Endothelial cell of umbilical vein (primary cell): ENCODE measurements at regions not wholly inside any gene's neighbourhood (a gene's known extent, or its start where the extent isn't known, plus 50 kb on each side); places are given as distances from the start of the nearest gene placed in this dataset.
"Not testable (repeated sequence)": the region's sequence is repeated elsewhere in the genome, so short reads cannot be mapped to it uniquely, and the experiment has no call there.

Experiments used
- BruUV-seq: library from RNA; stranded (reverse); fragments of 400-500 nt; replicated peaks from 2 replicates; lab custom pipeline; 2021; lab: Mats Ljungman, UMichigan
- CTCF ChIA-PET: fragments of 300-600, 350-600 bp; sonication (Branson Sonifier 250); formaldehyde crosslinking; loops from one replicate; lab custom pipeline; 2021; ENCODE audit warnings: antibody characterized with exemption, inconsistent platforms; lab: Charles Lee
- POLR2A ChIA-PET: fragments of 300-600, 350-600 bp; sonication (Branson Sonifier 250); formaldehyde crosslinking; loops from one replicate; lab custom pipeline; 2021; ENCODE audit warnings: antibody characterized with exemption, inconsistent platforms; lab: Charles Lee
- DNase-seq: peaks from one replicate; pipeline ENCODE4 v3.0.0-alpha.2; 2011; ENCODE audit warnings: low read depth, low spot score
- FAIRE-seq: peaks from 2 replicates; lab custom pipeline; 2011; peaks lifted over from hg19 to GRCh38; lab: Jason Lieb, UNC
- H2AFZ ChIP-seq: 2 replicates; pipeline ENCODE4 v1.6.0; 2012; ENCODE audit warnings: low read depth, low read length, control low read depth, inconsistent platforms
- H3K27ac ChIP-seq: 2 replicates; pipeline ENCODE4 v1.5.1; 2011; ENCODE audit warnings: low read depth, mild to moderate bottlenecking, control low read depth, low read length, moderate library complexity; ENCODE audit not compliant: insufficient read depth
- H3K27me3 ChIP-seq, 2 experiments: 2 replicates each; pipeline versions ENCODE4 v1.6.0 to v1.6.1; 2011; ENCODE audit warnings: low read length in 2 of 2, mixed read lengths in 1 of 2; ENCODE audit not compliant: control insufficient read depth in 2 of 2, insufficient read depth in 2 of 2
- H3K36me3 ChIP-seq, 2 experiments: 2 replicates in 1 of 2; 3 replicates in 1 of 2; pipeline ENCODE4 v1.5.1; 2011; ENCODE audit warnings: low read length in 2 of 2, mild to moderate bottlenecking in 1 of 2, moderate library complexity in 1 of 2; ENCODE audit not compliant: control insufficient read depth in 2 of 2, insufficient read depth in 2 of 2; ENCODE audit errors: extremely low read depth in 1 of 2
- H3K4me1 ChIP-seq: 3 replicates; pipeline ENCODE4 v1.5.1; 2011; ENCODE audit warnings: mild to moderate bottlenecking, low read length; ENCODE audit not compliant: control insufficient read depth, insufficient read depth; ENCODE audit errors: extremely low read depth
- H3K4me2 ChIP-seq: 2 replicates; pipeline ENCODE4 v1.6.1; 2011; ENCODE audit warnings: low read length, control low read depth, mixed read lengths; ENCODE audit not compliant: insufficient read depth
- H3K4me3 ChIP-seq, 3 experiments: fragments of 200-600 bp in 1 of 3; sonication (generic), shearing (Covaris generic) in 1 of 3; replicated peaks in 1 of 3; 2 replicates each; pipeline ENCODE4 v1.5.1; 2011 to 2016; ENCODE audit warnings: control low read depth in 3 of 3, low read length in 3 of 3, mild to moderate bottlenecking in 2 of 3, inconsistent platforms in 1 of 3, low read depth in 1 of 3, moderate library complexity in 1 of 3; ENCODE audit not compliant: insufficient read depth in 1 of 3
- H3K79me2 ChIP-seq: 2 replicates; pipeline ENCODE4 v1.6.0; 2012; ENCODE audit warnings: low read length, inconsistent platforms; ENCODE audit not compliant: control insufficient read depth, insufficient read depth
- H3K9ac ChIP-seq: replicated peaks from 2 replicates; pipeline ENCODE3; 2011; ENCODE audit warnings: low read length, control low read depth; ENCODE audit not compliant: insufficient read depth; ENCODE audit errors: extremely low read depth
- H3K9me1 ChIP-seq: replicated peaks from 3 replicates; pipeline ENCODE4 v1.6.0; 2011; ENCODE audit warnings: mild to moderate bottlenecking, low read length; ENCODE audit not compliant: control insufficient read depth, insufficient read depth; ENCODE audit errors: extremely low read depth
- H3K9me3 ChIP-seq: replicated peaks from 2 replicates; pipeline ENCODE4 v1.5.1; 2012; ENCODE audit warnings: low read length, inconsistent platforms; ENCODE audit not compliant: control insufficient read depth, insufficient read depth
- H4K20me1 ChIP-seq: replicated peaks from 2 replicates; pipeline ENCODE3; 2011; ENCODE audit warnings: mild to moderate bottlenecking, low read length; ENCODE audit not compliant: control insufficient read depth, insufficient read depth; ENCODE audit errors: extremely low read depth
- EZH2 ChIP-seq: IDR thresholded peaks from 2 replicates; pipeline ENCODE4 v1.6.1; 2012; ENCODE audit warnings: borderline replicate concordance, low read depth, mild to moderate bottlenecking, moderate library complexity, low read length, inconsistent platforms; ENCODE audit not compliant: severe bottlenecking
- FOS ChIP-seq: IDR thresholded peaks from 2 replicates; pipeline ENCODE4 v1.6.1; 2011; ENCODE audit warnings: mild to moderate bottlenecking, low read length, moderate library complexity, borderline replicate concordance; ENCODE audit not compliant: insufficient read depth
- GATA2 ChIP-seq: IDR thresholded peaks from 2 replicates; pipeline ENCODE4 v1.7.0; 2011; ENCODE audit warnings: low read depth, mild to moderate bottlenecking, moderate library complexity, mixed read lengths, low read length; ENCODE audit not compliant: insufficient read length, insufficient read depth
- JUN ChIP-seq: IDR thresholded peaks from 2 replicates; pipeline ENCODE4 v1.6.1; 2011; ENCODE audit warnings: borderline replicate concordance, low read depth; ENCODE audit not compliant: insufficient read length, insufficient read depth
- MYC ChIP-seq: IDR thresholded peaks from one replicate; pipeline ENCODE4 v1.6.1; 2011; ENCODE audit warnings: mild to moderate bottlenecking, low read depth, low read length
- POLR2A ChIP-seq: IDR thresholded peaks from 2 replicates; pipeline ENCODE4 v1.6.1; 2012; ENCODE audit warnings: low read depth, mild to moderate bottlenecking, control low read depth, low read length
- POLR2AphosphoS5 ChIP-seq: IDR thresholded peaks from 2 replicates; pipeline ENCODE4 v1.6.1; 2012; ENCODE audit warnings: low read depth, mild to moderate bottlenecking, control low read depth, low read length, moderate library complexity; ENCODE audit not compliant: insufficient read depth
- dilution Hi-C: fragments of 300-500 bp; cut with MboI; formaldehyde crosslinking; loops from one replicate; pipeline ENCODE4 v1.15.0; 2019; ENCODE audit warnings: low sequenced_read_pairs; ENCODE audit not compliant: extremely low pct_ligation_motif_present
- intact Hi-C: fragments of 100-400 bp; cut with micrococcal nuclease; formaldehyde crosslinking; loops from one replicate; pipeline ENCODE4 v1.10.0; 2022
- TF ChIP-seq, protein P1 (sequence below): IDR thresholded peaks from 2 replicates; pipeline ENCODE4 v1.6.1; 2011; ENCODE audit not compliant: insufficient read depth, insufficient read length
- TF ChIP-seq, protein P2 (sequence below), 2 donors: IDR thresholded peaks; 1 replicate in 1 of 2; 2 replicates in 1 of 2; pipeline ENCODE4 v1.5.1; 2011; ENCODE audit warnings: low read length in 2 of 2, mild to moderate bottlenecking in 2 of 2, moderate library complexity in 2 of 2, control low read depth in 1 of 2, inconsistent platforms in 1 of 2, low read depth in 1 of 2; ENCODE audit not compliant: insufficient read depth in 1 of 2; ENCODE audit errors: extremely low read depth in 1 of 2

DNA sequence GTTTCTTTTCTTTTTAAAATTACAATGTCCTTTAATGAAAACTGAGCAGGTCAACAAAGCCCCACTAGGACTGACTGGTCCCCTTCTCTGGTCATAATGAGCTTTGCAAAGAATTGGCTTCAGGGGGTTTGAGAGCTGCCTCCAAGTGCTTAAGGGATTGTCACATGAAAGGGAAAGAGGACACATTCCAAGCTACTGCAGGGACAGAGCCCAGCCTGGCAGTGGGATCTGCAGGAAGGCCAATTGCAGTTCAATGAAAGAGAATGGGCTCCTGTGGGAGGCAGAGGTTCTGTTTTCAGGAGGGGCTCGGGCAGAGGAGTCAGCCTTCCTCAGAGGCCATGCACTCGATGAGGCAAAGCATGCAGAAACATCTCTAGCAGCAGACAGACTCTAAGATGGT is 84.1 kb upstream of the ACKR3 start:
- H3K36me3 ChIP-seq: no peaks in the 10 kb centered on the region
- H3K4me1 ChIP-seq: no peaks in the 10 kb centered on the region
- ChIA-PET CTCF (no interaction called here), POLR2A (no interaction called here)
- no peaks in the 10 kb centered on the region for H3K79me2 ChIP-seq
- no peak overlapping the region for H3K4me2 ChIP-seq
- no peaks in the 10 kb centered on the region for H3K9me3 ChIP-seq
- TF ChIP-seq GATA2 (no peak), POLR2AphosphoS5 (no peak), EZH2 (no peak), MYC (no peak), FOS (no peak), POLR2A (no peak), JUN (no peak)
- TF ChIP-seq, protein P1, sequence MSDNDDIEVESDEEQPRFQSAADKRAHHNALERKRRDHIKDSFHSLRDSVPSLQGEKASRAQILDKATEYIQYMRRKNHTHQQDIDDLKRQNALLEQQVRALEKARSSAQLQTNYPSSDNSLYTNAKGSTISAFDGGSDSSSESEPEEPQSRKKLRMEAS: no peak
- TF ChIP-seq, protein P2, sequence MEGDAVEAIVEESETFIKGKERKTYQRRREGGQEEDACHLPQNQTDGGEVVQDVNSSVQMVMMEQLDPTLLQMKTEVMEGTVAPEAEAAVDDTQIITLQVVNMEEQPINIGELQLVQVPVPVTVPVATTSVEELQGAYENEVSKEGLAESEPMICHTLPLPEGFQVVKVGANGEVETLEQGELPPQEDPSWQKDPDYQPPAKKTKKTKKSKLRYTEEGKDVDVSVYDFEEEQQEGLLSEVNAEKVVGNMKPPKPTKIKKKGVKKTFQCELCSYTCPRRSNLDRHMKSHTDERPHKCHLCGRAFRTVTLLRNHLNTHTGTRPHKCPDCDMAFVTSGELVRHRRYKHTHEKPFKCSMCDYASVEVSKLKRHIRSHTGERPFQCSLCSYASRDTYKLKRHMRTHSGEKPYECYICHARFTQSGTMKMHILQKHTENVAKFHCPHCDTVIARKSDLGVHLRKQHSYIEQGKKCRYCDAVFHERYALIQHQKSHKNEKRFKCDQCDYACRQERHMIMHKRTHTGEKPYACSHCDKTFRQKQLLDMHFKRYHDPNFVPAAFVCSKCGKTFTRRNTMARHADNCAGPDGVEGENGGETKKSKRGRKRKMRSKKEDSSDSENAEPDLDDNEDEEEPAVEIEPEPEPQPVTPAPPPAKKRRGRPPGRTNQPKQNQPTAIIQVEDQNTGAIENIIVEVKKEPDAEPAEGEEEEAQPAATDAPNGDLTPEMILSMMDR (IDR thresholded peaks at IDR 0.05; ENCODE audit: extremely low read depth in 1 of 2, insufficient read depth in 1 of 2, low read depth in 1 of 2, low read length in 2 of 2): no peak
- dilution Hi-C loops: no loop called here
- no peak overlapping the region for H3K9ac ChIP-seq
- no peak overlapping the region for H3K27ac ChIP-seq
- no peak overlapping the region for H3K4me3 ChIP-seq
- H4K20me1 ChIP-seq: no peaks in the 10 kb centered on the region
- FAIRE-seq: no peak
- intact Hi-C loops: no loop called here
- no TSS peak for BruUV-seq
- H3K27me3 ChIP-seq: no peaks in the 10 kb centered on the region
- no peaks in the 10 kb centered on the region for H3K9me1 ChIP-seq
- no peak for DNase-seq
- H2AFZ ChIP-seq: no peak overlapping the region

DNA sequence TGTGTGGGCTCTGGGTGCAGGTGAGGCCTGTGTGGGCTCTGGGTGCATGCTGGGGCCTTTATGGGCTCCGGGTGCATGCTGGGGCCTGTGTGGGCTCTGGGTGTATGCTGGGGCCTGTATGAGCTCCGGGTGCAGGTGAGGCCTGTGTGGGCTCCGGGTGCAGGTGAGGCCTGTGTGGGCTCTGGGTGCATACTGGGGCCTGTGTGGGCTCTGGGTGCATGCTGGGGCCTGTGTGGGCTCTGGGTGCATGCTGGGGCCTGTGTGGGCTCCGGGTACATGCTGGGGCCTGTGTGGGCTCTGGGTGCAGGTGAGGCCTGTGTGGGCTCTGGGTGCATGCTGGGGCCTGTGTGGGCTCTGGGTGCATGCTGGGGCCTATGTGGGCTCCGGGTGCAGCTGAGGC is 80.5 kb upstream of the ACKR3 start:
- intact Hi-C loops: not testable (repeated sequence)

More for the DNA sequence above, 80.5 kb upstream of the ACKR3 start:
- POLR2A ChIA-PET, H3K36me3 ChIP-seq, BruUV-seq, H2AFZ ChIP-seq, H3K9me3 ChIP-seq, H3K9me1 ChIP-seq, H3K27me3 ChIP-seq, H4K20me1 ChIP-seq, H3K4me2 ChIP-seq, DNase-seq, H3K4me3 ChIP-seq, H3K79me2 ChIP-seq, H3K27ac ChIP-seq, CTCF ChIA-PET, H3K4me1 ChIP-seq, dilution Hi-C loops, H3K9ac ChIP-seq, FAIRE-seq: not testable (repeated sequence)
